Body of pancreas (tissue), 4 donors: ENCODE measurements at regions not wholly inside any gene's neighbourhood (a gene's known extent, or its start where the extent isn't known, plus 50 kb on each side); places are given as distances from the start of the nearest gene placed in this dataset.

Source experiments
- ATAC-seq: fragments of 150-250 bp; one replicate; pipeline ENCODE4 v1.9.1; 2016
- DNase-seq, 4 donors: peaks; one replicate each; pipeline ENCODE4 v3.0.0-alpha.2; 2019
- H3K27ac ChIP-seq, 4 donors: fragments of 200-600 bp; sonication (generic); 1 replicate in 3 of 4; 2 replicates in 1 of 4; pipeline versions ENCODE4 v1.5.1 to v1.6.1; 2016 to 2019; ENCODE audit warnings: mild to moderate bottlenecking in 1 of 4, mixed read lengths in 1 of 4, moderate library complexity in 1 of 4
- H3K27me3 ChIP-seq, 2 donors: fragments of 200-600 bp; sonication (generic); one replicate each; pipeline ENCODE4 v1.6.0; 2016; ENCODE audit warnings: mild to moderate bottlenecking in 1 of 2
- H3K36me3 ChIP-seq, 2 donors: fragments of 200-600 bp; sonication (generic); replicated peaks in 1 of 2; 2 replicates each; pipeline ENCODE4 v1.5.1; 2016; ENCODE audit warnings: low read depth in 2 of 2; ENCODE audit not compliant: insufficient read depth in 1 of 2
- H3K4me1 ChIP-seq: fragments of 200-600 bp; sonication (generic); one replicate; pipeline ENCODE4 v1.6.0; 2016
- H3K4me3 ChIP-seq, 2 donors: fragments of 200-600 bp; sonication (generic); 1 replicate in 1 of 2; 2 replicates in 1 of 2; pipeline ENCODE4 v1.5.1; 2016 to 2019
- H3K9me3 ChIP-seq, 3 donors: fragments of 200-600 bp; sonication (generic); 1 replicate in 2 of 3; 2 replicates in 1 of 3; pipeline ENCODE4 v1.5.1; 2016
- CTCF ChIP-seq, 7 experiments: fragments of 450-650 bp in 4 of 7; fragments of 200-600 bp in 3 of 7; sonication (generic) in 3 of 7; IDR thresholded peaks; one replicate each; pipeline ENCODE4 v1.5.1; 2016 to 2019; ENCODE audit warnings: antibody characterized with exemption in 7 of 7
- POLR2A ChIP-seq, 3 donors: fragments of 450-650 bp; IDR thresholded peaks; one replicate each; pipeline ENCODE4 v1.6.1; 2016; ENCODE audit warnings: antibody characterized with exemption in 3 of 3, mild to moderate bottlenecking in 2 of 3
- WGBS, 2 donors: methylation state at CpG; one replicate each; pipeline ENCODE4 v1.1.5; 2017; 5-methylcytosine and 5-hydroxymethylcytosine counted together
- intact Hi-C: fragments of 100-400 bp; cut with DNase I; formaldehyde crosslinking; loops from one replicate; pipeline ENCODE4 v1.15.1; 2023

- intact Hi-C loops, result no loop called here
- 36% methylated on average over 17 of the region's 17 CpGs for WGBS, 2 donors
- Histone ChIP-seq H3K4me3 (no peak overlapping the region), H3K27me3 (peaks cover 0 to 10% of the 10 kb centered on the region in 2 donors), H3K9me3 (no peaks in the 10 kb centered on the region), H3K4me1 (no peaks in the 10 kb centered on the region), H3K36me3 (no peaks in the 10 kb centered on the region), H3K27ac (no peak overlapping the region)
- DNase-seq (no peak), ATAC-seq (no peak)
- TF ChIP-seq POLR2A (IDR thresholded peaks at IDR 0.05), result no peak
- no peak for TF ChIP-seq CTCF (IDR thresholded peaks at IDR 0.05)
Observed at GRCh38 chr14:97407701-97408407, 610.7 kb downstream of the VRK1 start.

GRCh38 chr14:97408503-97408902 lies 611.3 kb downstream of the VRK1 start:
- Histone ChIP-seq H3K9me3 (no peaks in the 10 kb centered on the region), H3K4me1 (no peaks in the 10 kb centered on the region), H3K27me3 (peaks cover 0 to 10% of the 10 kb centered on the region in 2 donors), H3K36me3 (no peaks in the 10 kb centered on the region), H3K4me3 (no peak overlapping the region), H3K27ac (no peak overlapping the region)
- ATAC-seq (no peak), DNase-seq (no peak)
- 59 to 64% methylated on average over 2 of the region's 2 CpGs for WGBS, 2 donors
- intact Hi-C loops, result no loop called here
- TF ChIP-seq CTCF (IDR thresholded peaks at IDR 0.05) (no peak), POLR2A (IDR thresholded peaks at IDR 0.05) (no peak)

- TF ChIP-seq CTCF (IDR thresholded peaks at IDR 0.05) (no peak), POLR2A (IDR thresholded peaks at IDR 0.05) (no peak)
- intact Hi-C loops, result no loop called here
- 46 to 50% methylated on average over 21 of the region's 21 CpGs for WGBS, 2 donors
Observed at GRCh38 chr14:97408937-97409815, 612.0 kb downstream of the VRK1 start.

GRCh38 chr14:97410667-97411620 lies 613.8 kb downstream of the VRK1 start:
- H3K27me3 ChIP-seq, result peaks cover 0 to 10% of the 10 kb centered on the region in 2 donors
- no peak overlapping the region for H3K4me3 ChIP-seq
- no peaks in the 10 kb centered on the region for H3K9me3 ChIP-seq
- H3K36me3 ChIP-seq, result no peaks in the 10 kb centered on the region
- no peak for TF ChIP-seq POLR2A (IDR thresholded peaks at IDR 0.05)
- no peak for TF ChIP-seq CTCF (IDR thresholded peaks at IDR 0.05)
- 11 to 27% methylated on average over 13 of the region's 13 CpGs for WGBS, 2 donors
- no peak overlapping the region for H3K27ac ChIP-seq
- ATAC-seq (no peak), DNase-seq (no peak)
- intact Hi-C loops, result no loop called here
- H3K4me1 ChIP-seq, result no peaks in the 10 kb centered on the region

More at GRCh38 chr14:97408937-97409815, 612.0 kb downstream of the VRK1 start:
- ATAC-seq (no peak), DNase-seq (no peak)
- H3K27me3 ChIP-seq, result peaks cover 0 to 10% of the 10 kb centered on the region in 2 donors
- no peaks in the 10 kb centered on the region for H3K4me1 ChIP-seq
- H3K4me3 ChIP-seq, result no peak overlapping the region
- no peaks in the 10 kb centered on the region for H3K9me3 ChIP-seq
- no peaks in the 10 kb centered on the region for H3K36me3 ChIP-seq
- no peak overlapping the region for H3K27ac ChIP-seq
